ENCODE measurements at regions not wholly inside any gene's neighbourhood (a gene's known extent, or its start where the extent isn't known, plus 50 kb on each side); places are given as distances from the start of the nearest gene placed in this dataset.
A peak's percentile ranks its signal among the peaks of the same experiment; 100 is the strongest.

GRCh38 chr9:130755377-130756007 lies 61.9 kb downstream of the EXOSC2 start:
- DNase-seq (ENCODE audit: low spot score) = no peak

DNA sequence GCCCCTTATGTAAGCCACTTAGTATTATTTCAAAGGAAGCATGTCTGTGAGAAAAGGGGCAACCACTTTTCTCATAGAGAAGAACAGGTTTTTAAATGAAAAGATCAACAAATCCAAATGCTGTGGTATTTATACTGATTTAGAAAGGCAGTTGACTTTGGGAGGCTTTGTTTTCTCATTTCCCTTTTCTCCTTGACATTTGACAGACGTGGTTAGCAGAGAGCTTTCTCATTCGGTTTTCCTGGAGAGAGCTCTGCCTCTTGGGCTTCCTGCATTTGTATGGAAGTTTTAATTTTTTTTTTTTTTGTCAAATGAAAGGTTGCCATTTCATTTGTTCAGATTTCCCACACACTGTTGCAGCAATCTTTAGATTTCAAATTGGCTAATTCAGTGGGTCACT lies 62.5 kb downstream of the EXOSC2 start:
- no peak for DNase-seq (ENCODE audit: low spot score)

GRCh38 chr9:130756455-130757152 lies 63.0 kb downstream of the EXOSC2 start:
- DNase-seq (ENCODE audit: low spot score) = no peak

DNA sequence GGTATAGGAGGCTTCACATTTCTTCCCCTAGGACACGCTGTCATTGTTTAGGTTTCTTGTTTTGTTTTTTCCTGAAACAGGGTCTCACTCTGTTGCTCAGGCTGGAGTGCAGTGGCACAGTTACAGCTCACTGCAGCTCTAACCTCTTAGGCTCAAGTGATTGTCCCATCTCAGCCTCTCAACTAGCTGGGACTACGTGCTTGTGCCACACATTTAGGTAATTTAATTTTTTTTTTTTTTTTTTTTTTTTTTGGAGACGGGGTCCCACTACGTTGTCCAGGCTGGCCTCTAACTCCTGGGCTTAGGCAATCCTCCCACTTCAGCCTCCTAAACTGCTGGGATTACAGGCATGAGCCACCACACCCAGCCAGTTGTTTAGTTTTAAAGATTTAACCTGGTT lies 66.2 kb downstream of the EXOSC2 start:
- no peak for DNase-seq (ENCODE audit: low spot score)

GRCh38 chr9:130763331-130764171 lies 70.0 kb downstream of the EXOSC2 start:
- no peak for DNase-seq (ENCODE audit: low spot score)

- no peak for DNase-seq (ENCODE audit: low spot score)
These were observed 69.7 kb upstream of the ABL1 start for GRCh38 chr9:130765137-130766020.

DNA sequence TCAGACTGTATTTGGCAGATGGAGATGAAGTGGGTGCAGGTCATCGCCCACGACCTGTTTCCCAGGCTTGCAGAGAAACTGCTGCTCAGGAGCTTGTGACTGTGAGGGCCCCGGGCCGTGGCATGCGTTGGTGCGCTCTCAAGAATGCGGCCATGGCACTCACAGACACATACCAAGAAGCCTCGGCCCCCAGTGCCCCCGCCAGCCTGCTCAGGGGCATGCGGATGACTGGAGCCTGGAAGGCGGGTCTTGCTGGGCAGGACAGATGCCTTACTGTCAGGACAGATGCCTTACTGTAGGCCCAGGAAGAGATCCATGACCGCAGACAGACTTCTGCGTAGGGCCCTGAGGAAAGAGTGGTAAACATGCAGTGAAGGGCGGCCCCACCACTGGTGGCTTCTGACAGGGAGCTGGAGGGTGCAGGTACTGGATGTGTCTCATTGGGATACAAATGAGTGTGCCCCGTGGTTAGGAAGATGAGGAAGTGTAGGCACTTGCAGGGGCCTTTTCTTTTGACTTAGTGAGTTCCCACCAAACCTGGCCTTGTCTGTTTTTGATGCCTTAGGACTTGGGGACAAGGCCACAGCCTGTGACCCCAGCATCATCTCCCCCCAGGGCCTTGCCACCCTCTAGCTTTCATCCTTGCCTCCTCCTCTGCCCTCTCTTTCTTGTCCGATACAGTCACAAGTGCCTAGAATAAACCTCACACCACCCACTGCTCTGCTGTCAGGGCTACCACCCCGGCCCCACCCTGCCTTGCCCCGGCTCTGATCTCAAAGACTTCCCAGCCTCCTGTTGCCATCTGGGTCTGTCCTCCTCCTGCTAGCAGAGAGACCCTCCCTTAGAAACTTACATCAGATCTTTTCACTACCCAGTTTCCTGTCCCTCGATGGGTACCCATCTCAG lies 68.8 kb upstream of the ABL1 start:
- no peak for DNase-seq (ENCODE audit: low spot score)

DNA sequence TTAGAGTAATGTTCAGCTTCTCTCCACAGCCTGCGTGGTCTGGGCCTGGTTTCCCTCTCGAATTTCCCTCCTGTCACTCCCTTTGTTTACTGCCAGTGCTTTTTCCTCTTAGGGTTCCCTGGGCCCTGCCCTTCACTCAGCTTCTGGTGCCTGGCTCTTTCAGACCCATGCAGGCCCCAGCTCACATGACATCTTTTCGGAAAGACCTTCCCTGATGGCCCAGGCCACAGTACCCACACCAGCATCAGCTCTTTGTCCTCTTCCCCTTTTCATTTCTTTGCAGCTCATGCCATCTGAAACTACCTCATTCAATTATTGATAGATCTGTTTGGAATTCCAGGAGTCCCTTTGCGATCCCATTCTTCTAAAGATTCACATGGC lies 68.1 kb upstream of the ABL1 start:
- DNase-seq (ENCODE audit: low spot score) = no peak

DNA sequence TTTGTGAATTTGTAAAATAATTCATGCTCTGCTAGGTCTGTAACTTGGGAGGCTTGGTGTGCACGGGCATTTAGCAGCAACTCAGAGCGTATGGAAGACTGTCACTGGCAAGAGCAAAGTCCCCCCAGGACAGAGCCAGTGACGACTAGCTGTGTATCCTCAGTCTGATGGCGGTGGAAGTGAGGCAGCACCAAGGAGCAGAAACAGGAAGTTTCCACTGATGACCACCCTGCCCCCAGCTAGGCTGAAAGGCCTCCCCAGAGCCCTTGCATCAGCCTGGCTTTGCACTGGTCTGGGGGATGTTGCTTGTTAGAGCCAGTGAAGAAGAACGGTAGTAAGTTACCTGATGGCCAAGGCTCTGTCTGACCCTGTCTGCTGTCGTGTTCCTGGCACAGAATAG lies 66.8 kb upstream of the ABL1 start:
- no peak for DNase-seq (ENCODE audit: low spot score)

GRCh38 chr9:130768891-130769403 lies 66.1 kb upstream of the ABL1 start:
- no peak for DNase-seq (ENCODE audit: low spot score)

DNA sequence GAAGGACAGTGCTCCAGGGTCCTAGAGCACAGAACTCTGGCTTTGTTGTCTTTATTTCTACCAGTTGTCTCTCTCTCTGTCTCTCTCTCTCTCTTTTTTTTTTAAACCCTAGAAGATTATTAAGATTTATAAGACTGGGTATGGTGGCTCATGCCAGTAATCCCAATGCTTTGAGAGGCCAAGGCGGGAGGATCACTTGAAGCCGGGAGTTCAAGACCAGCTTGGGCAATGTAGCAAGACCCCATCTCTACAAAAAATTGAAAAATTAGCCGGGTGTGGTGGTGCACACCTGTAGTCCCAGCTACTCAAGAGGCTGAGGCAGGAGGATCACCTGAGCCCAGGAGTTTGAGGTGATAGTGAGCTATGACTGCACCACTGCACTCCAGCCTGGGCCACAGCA lies 65.0 kb upstream of the ABL1 start:
- no peak for DNase-seq (ENCODE audit: low spot score)

DNA sequence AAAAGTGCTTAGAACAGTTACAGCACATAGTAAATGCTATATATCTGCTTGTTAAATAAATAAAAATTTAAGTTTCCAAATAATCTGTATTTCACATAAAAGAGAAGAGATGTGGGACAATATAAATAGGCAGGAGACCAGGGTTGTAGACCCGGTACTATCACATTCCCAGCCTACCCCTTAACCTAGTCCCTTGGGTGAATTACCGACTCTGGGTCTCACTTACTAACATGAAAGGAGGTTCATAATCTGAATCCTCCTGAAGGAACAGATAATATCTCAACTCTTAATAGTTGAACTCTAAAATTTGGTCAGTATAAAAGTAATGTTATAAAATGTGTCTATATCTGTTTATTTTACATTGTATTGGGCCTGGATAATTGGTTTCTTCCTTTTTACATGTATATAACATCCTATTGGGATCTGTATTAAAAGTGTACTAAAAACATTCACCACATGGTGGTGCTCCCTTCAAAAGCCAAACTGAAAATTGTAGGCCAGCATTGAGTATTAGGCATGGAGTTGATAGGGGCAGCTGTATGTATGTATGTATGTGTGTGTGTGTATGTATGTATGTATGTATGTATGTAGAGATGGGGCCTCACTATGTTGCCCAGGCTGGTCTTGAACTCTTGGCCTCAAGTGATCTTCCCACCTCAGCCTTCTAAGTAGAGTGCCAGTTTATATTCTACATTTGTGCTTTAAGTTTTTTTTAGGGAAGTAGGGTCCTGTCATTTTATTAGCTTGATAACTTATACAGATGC lies 64.2 kb upstream of the ABL1 start:
- peak; percentile 27 for DNase-seq (ENCODE audit: low spot score)

GRCh38 chr9:130772185-130772584 lies 62.9 kb upstream of the ABL1 start:
- DNase-seq (ENCODE audit: low spot score) = no peak

- DNase-seq (ENCODE audit: low spot score) = no peak
These were observed 60.9 kb upstream of the ABL1 start for GRCh38 chr9:130774183-130774582.

DNA sequence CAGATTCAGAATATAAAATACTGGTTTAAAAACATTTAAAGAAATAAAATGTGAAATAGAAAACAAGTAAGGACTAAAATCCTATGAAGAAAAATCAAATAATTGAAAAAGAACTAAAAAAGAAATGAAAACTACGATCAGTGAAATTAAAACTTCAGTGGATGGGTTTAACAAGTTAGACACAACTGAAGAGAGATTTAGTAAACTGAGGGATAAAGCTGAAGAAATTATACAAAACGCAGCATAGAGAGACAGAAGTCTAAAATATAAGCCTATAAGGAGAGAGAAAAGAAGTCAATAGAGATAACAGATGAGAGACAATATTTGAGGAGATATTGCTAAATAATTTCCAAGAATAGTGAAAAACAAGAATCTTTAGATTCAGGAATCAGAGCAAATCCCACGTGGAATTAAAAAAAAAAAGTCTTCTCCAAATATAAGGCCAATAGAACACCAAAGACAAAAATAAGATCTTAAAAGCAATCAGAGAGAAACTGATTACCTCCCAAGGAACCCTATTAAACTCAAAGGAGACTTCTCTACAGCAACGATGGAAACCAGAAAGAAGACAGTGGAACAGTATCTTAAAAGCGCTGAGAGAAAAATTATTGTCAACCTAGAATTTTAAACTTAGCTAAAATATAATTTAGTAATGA lies 59.6 kb upstream of the ABL1 start:
- no peak for DNase-seq (ENCODE audit: low spot score)

- no peak for DNase-seq (ENCODE audit: low spot score)
These were observed 55.8 kb upstream of the ABL1 start for GRCh38 chr9:130779153-130779855.

DNA sequence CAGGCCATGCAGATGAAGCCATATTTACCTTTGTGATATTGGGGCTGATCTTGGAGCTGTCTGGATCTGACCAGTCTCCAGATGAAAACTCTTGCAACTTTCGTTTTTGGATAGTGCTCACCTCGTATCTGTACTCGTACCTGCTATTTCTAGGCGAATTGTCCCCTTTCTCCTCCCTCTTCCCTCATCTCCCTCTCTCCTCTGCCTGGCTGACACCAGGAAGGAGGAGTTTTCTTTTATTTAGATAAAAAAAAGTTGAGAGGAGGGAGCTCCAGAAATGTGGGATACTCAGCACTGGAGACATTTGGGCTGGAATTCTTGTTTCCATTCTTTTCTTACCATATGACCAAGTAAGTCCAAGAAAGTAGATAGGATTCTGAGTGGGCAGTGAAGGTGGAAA lies 54.6 kb upstream of the ABL1 start:
- DNase-seq (ENCODE audit: low spot score) = no peak

DNA sequence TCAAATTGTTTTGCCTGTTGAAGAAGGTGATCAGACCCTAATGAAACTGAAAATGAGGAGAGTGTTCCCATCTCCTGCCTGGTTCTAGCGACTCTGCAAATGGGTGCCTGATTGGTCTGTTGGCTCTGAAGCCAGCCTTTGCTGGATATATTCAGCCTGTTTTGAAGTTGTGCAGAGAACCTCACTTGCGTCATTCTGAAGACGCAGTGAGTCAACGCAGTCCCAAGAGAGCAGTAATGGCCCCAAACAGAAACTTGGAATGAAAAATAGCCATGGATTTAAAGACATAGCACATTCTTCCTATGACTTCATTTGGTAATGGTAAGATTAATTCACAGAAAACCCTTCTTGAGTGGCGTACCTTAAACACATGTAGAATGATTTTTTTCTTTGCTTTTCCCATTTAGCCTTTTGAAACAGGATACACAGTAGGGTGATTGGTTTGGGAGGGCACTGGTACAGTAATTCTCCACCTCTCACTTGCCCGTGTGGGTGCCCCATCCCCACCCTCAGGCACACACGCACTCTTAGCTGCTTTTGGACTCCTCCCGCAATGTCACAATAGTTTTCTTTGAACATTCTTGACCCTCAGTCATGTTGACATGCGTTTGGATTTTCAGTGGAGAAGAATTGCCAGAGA lies 54.1 kb upstream of the ABL1 start:
- DNase-seq (ENCODE audit: low spot score) = no peak

Data from A172 (cell line).